Stimulated activated CD4-positive, alpha-beta T cell treated with anti-CD3 and anti-CD28 coated beads, Interleukin-12 subunit alpha, Interleukin-12 subunit beta, amount 100 ng/mL, for 48 hours (primary cell): ENCODE measurements at regions not wholly inside any gene's neighbourhood (a gene's known extent, or its start where the extent isn't known, plus 50 kb on each side); places are given as distances from the start of the nearest gene placed in this dataset.

Source experiments
- DNase-seq, 3 donors: peaks; one replicate each; pipeline ENCODE4 v3.0.0-alpha.2; 2020; ENCODE audit warnings: low read depth in 2 of 3, low spot score in 1 of 3

- DNase-seq, result no peak
These were observed 158.9 kb upstream of the GGTLC1 start for GRCh38 chr20:24147479-24147878.

GRCh38 chr20:24146231-24146634 is 157.7 kb upstream of the GGTLC1 start:
- no peak for DNase-seq

GRCh38 chr20:24144371-24144770 is 155.8 kb upstream of the GGTLC1 start:
- DNase-seq, result no peak

GRCh38 chr20:24141111-24141510 is 152.5 kb upstream of the GGTLC1 start:
- no peak for DNase-seq

GRCh38 chr20:24139846-24140245 is 151.3 kb upstream of the GGTLC1 start:
- DNase-seq, result no peak

- DNase-seq, result no peak
These were observed 150.4 kb upstream of the GGTLC1 start for GRCh38 chr20:24138951-24139350.

- DNase-seq, result no peak
These were observed 149.7 kb upstream of the GGTLC1 start for GRCh38 chr20:24138196-24138857.

GRCh38 chr20:24136659-24137246 is 148.2 kb upstream of the GGTLC1 start:
- DNase-seq, result no peak

GRCh38 chr20:24135781-24136180 is 147.2 kb upstream of the GGTLC1 start:
- no peak for DNase-seq

GRCh38 chr20:24134930-24135329 is 146.4 kb upstream of the GGTLC1 start:
- no peak for DNase-seq

GRCh38 chr20:24134284-24134683 is 145.7 kb upstream of the GGTLC1 start:
- DNase-seq, result no peak

GRCh38 chr20:24132246-24132645 is 143.7 kb upstream of the GGTLC1 start:
- DNase-seq, result no peak

- DNase-seq, result no peak
These were observed 143.1 kb upstream of the GGTLC1 start for GRCh38 chr20:24131684-24132083.

GRCh38 chr20:24131281-24131680 is 142.7 kb upstream of the GGTLC1 start:
- no peak for DNase-seq

- no peak for DNase-seq
These were observed 141.1 kb upstream of the GGTLC1 start for GRCh38 chr20:24129641-24130040.

GRCh38 chr20:24124951-24125650 is 136.5 kb upstream of the GGTLC1 start:
- no peak for DNase-seq

GRCh38 chr20:24124003-24124402 is 135.4 kb upstream of the GGTLC1 start:
- DNase-seq, result no peak

- no peak for DNase-seq
These were observed 130.0 kb upstream of the GGTLC1 start for GRCh38 chr20:24118441-24119175.

- no peak for DNase-seq
These were observed 129.5 kb upstream of the GGTLC1 start for GRCh38 chr20:24118034-24118433.

GRCh38 chr20:24117383-24117782 is 128.8 kb upstream of the GGTLC1 start:
- no peak for DNase-seq

- no peak for DNase-seq
These were observed 128.0 kb upstream of the GGTLC1 start for GRCh38 chr20:24116611-24117010.

GRCh38 chr20:24112360-24112759 is 123.8 kb upstream of the GGTLC1 start:
- no peak for DNase-seq
